GM19438 (cell line): ENCODE measurements at regions not wholly inside any gene's neighbourhood (a gene's known extent, or its start where the extent isn't known, plus 50 kb on each side); places are given as distances from the start of the nearest gene placed in this dataset.
"Not testable (repeated sequence)": the region's sequence is repeated elsewhere in the genome, so short reads cannot be mapped to it uniquely, and the experiment has no call there.

Source experiments
- ATAC-seq: cut with Tn5 transposase; IDR thresholded peaks from one replicate; pipeline ENCODE4 v1.9.1; 2021; ENCODE audit warnings: low read depth; ENCODE audit not compliant: unreplicated experiment

DNA sequence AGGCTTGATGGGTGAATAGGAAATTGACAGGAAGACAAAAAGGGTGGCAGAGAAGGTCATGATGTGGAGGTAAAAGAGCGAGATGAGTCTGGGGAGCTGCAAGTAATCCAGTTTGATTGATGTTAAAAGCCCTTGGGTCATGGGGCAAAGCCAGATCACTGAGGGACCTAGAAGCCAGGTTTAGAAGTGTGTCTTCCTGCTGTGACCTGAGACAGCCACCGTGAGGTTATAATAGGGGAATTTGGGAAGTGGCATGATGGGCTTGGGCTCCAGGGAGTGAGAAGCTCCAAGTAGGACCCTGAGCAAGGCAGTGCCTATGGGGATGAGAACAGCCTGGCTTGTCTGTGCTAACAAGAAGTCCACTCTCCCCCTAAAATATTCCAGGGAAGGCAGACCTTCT, 298.5 kb downstream of the RPLP1 start:
- ATAC-seq, result no peak

DNA sequence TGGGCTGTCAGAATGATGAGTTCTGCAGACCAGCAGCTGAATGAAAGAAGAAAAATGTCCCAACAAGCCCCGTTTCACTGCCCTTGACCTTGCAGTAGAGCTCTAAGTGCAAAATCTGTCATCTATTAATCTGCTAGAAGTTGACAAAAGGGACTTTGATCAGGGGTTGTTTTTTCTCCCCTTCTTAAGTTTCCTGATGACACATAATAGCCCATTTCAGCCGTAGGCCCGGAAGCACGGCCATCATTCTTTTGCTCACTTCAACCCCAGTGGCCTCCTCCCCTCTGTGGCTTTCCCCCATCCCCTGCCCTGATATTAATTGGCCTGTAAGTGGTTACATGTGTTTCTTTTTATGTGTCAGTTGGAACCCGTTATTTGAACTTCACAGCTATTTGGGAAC, 298.9 kb downstream of the RPLP1 start:
- no peak for ATAC-seq

DNA sequence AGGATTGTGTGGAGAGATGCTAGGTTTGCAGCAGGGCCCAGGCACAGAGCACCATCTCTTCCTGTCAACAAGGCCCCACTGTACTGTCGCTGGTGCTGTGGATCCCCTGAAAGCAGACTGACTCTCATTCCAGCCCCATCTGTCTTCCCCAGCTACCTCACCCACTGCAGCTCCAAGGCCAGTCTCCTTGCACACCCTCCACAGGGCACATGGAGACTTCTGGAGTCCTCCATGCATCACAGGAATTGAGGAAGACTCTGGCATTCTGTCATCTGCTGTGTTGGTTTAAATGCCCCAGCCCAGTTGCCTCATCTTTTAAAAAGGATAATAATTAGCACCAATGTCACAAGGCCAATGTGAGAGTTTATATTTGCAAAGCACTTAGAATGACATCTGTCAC, 301.2 kb downstream of the RPLP1 start:
- no peak for ATAC-seq

DNA sequence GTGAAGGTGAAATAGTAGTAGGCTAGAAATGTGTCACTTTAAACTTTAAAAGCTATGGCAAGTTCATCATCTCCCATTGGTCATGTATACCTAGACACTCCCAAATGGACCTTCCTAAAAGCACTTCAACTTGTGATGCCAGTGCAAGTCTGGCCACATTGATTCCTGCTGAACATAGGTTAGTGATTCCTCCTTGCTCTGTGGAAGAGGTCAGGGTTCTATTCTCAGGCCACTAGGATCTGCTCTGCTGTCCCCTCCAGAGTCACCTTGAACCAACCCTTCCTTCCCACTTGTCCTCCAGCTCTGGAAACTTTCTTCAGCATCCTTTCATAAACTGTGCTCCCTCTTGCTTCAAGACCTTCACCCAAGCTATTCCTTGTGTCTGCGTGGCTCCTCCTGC, 301.7 kb downstream of the RPLP1 start:
- no peak for ATAC-seq

DNA sequence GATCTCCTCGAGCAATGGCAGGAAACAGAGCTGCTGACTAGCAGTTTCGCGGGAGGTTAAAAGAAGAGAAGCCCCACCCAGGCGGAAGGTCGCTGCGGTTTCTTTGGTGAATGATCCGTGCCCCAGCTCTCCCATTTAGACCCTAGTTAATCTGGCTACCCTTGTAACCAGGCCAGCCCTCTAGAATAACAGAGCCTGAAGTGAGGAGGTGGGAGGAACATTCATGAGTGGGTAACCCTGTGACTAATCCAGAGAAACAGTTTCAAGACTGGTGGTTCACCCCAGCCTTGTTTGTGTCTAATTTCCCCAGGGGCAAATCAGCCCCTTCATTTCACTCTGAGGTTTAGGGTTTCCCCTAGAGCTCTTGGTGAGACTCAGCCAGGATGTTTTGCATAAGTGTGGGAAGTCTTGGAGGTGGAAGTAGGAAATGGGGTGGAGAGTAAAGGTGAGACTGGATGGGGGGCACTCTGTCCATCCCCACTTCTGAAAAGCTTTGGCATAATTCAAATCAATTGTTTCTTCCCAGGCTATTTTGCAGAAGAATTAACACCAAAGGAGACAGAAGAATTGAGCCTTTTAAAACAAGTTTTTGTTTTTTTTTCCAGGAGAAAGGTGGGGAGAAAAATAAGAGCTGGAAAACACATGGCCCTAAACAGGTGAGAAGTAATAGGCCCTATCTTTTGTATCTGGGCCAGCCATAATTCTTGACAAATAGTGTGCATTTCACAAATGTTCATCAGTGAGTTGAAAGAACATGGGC, 303.1 kb downstream of the RPLP1 start:
- peak; percentile 87 for ATAC-seq

- no peak for ATAC-seq
Observed at GRCh38 chr15:69756440-69756839, 303.8 kb downstream of the RPLP1 start.

GRCh38 chr15:69757186-69757585, 304.6 kb downstream of the RPLP1 start:
- ATAC-seq, result no peak

- no peak for ATAC-seq
Observed at GRCh38 chr15:69758291-69758771, 305.7 kb downstream of the RPLP1 start.

- peak; percentile 44 for ATAC-seq
Observed at GRCh38 chr15:69758810-69759790, 306.5 kb downstream of the RPLP1 start.

- no peak for ATAC-seq
Observed at GRCh38 chr15:69760258-69760845, 307.7 kb downstream of the RPLP1 start.

GRCh38 chr15:69760890-69761568, 308.4 kb downstream of the RPLP1 start:
- ATAC-seq, result no peak

- no peak for ATAC-seq
Observed at GRCh38 chr15:69762373-69763148, 309.9 kb downstream of the RPLP1 start.

DNA sequence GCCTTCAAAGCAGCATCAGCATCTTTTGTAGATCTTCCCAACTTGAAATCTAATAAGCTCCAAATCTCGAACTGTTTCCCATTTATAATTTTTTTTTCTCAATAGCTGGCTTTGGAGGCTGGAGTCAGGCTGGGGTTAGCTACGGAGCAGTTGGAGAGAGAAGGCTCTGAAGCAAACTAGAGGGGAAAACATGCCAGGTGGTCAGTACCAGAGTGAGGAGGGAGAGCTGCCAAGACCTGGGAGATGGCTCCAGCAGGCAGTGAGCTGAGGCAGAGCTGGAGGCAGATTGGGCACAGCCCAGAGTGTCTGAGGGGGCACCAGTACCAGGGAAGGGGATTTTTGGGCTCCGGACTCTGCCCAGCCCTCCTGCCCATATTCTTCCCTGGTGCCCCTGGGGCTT, 311.2 kb downstream of the RPLP1 start:
- no peak for ATAC-seq

DNA sequence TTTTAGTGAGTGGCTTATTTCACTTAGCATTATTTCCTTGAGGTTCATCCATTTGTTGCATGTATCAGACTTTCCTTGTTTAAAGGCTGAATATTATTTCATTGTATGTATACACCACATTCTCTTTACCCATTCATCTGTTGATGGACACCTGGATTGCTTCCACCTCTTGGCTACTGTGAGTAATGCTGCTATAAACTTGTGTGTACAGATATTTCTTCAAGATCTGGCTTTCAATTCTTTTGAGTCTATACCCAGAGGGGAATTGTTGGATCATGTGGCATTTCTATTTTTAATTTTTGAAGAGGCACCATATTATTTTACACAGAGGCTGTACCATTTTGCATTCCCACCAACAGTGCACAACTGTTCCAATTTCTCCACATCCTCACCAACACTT, 313.5 kb downstream of the RPLP1 start:
- no peak for ATAC-seq

DNA sequence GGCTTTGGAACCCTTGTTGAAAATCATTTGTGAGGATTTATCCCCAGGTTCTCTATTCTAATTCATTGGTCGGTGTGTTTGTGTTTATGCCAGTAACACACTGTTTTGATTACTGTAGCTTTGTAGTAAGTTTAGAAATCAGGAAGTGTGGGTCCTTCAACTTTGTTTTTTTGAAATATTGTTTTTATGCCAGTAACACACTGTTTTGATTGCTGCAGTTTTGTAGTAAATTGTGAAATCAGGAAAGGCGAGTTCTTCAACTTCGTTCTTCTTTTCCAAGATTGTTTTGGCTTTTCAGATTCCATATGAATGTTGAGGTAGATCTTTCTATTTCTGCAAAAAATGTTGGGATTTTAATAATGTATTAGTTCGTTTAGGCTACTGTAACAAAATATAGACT, 314.6 kb downstream of the RPLP1 start:
- no peak for ATAC-seq

DNA sequence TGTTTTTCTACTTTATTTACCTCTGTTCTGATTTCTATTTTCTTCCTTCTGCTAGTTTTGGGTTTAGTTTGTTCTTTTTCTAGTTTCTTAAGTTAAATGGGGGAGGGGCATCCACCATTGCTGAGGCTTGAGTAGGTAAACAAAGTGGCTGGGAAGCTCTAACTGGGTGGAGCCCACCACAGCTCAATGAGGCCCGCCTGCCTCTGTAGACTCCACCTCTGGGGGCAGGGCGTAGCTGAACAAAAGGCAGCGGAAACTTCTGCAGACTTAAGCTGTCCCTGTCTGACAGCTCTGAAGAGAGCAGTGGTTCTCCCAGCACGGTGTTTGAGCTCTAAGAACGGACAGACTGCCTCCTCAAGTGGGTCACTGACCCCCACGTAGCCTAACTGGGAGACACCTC, 316.7 kb downstream of the RPLP1 start:
- not testable (repeated sequence) for ATAC-seq

- not testable (repeated sequence) for ATAC-seq
Observed at GRCh38 chr15:69774258-69774657, 321.6 kb downstream of the RPLP1 start.

GRCh38 chr15:69774711-69775110, 322.1 kb downstream of the RPLP1 start:
- not testable (repeated sequence) for ATAC-seq

GRCh38 chr15:69777356-69777755, 320.4 kb downstream of the TLE3 start:
- no peak for ATAC-seq

GRCh38 chr15:69780374-69780773, 317.3 kb downstream of the TLE3 start:
- ATAC-seq, result no peak
